ENCODE measurements at regions not wholly inside any gene's neighbourhood (a gene's known extent, or its start where the extent isn't known, plus 50 kb on each side); places are given as distances from the start of the nearest gene placed in this dataset.

- DNase-seq, result no peak
Measured at GRCh38 chr6:40714576-40715564, 127.7 kb upstream of the LRFN2 start.

- DNase-seq, result no peak
Measured at GRCh38 chr6:40714143-40714542, 127.0 kb upstream of the LRFN2 start.

GRCh38 chr6:40713002-40713719 is 126.0 kb upstream of the LRFN2 start:
- DNase-seq, result no peak

- DNase-seq, result no peak
Measured at GRCh38 chr6:40710626-40711330, 123.6 kb upstream of the LRFN2 start.

- DNase-seq, result no peak
Measured at GRCh38 chr6:40708049-40708448, 120.9 kb upstream of the LRFN2 start.

- no peak for DNase-seq
Measured at GRCh38 chr6:40706178-40706577, 119.0 kb upstream of the LRFN2 start.

- DNase-seq, result no peak
Measured at GRCh38 chr6:40705354-40705753, 118.2 kb upstream of the LRFN2 start.

- no peak for DNase-seq
Measured at GRCh38 chr6:40701352-40702007, 114.3 kb upstream of the LRFN2 start.

GRCh38 chr6:40700006-40700580 is 112.9 kb upstream of the LRFN2 start:
- DNase-seq, result no peak

- no peak for DNase-seq
Measured at GRCh38 chr6:40695750-40696415, 108.7 kb upstream of the LRFN2 start.

- DNase-seq, result no peak
Measured at GRCh38 chr6:40695114-40695513, 108.0 kb upstream of the LRFN2 start.

- DNase-seq, result no peak
Measured at GRCh38 chr6:40693768-40694167, 106.6 kb upstream of the LRFN2 start.

GRCh38 chr6:40692337-40692736 is 105.2 kb upstream of the LRFN2 start:
- no peak for DNase-seq

GRCh38 chr6:40689185-40689584 is 102.0 kb upstream of the LRFN2 start:
- no peak for DNase-seq

- DNase-seq, result no peak
Measured at GRCh38 chr6:40688214-40688761, 101.1 kb upstream of the LRFN2 start.

- DNase-seq, result no peak
Measured at GRCh38 chr6:40685862-40686261, 98.7 kb upstream of the LRFN2 start.

- no peak for DNase-seq
Measured at GRCh38 chr6:40681622-40682021, 94.5 kb upstream of the LRFN2 start.

- DNase-seq, result no peak
Measured at GRCh38 chr6:40678941-40679340, 91.8 kb upstream of the LRFN2 start.

GRCh38 chr6:40674170-40674569 is 87.0 kb upstream of the LRFN2 start:
- DNase-seq, result no peak

- no peak for DNase-seq
Measured at GRCh38 chr6:40672087-40672486, 84.9 kb upstream of the LRFN2 start.

- no peak for DNase-seq
Measured at GRCh38 chr6:40671694-40672050, 84.5 kb upstream of the LRFN2 start.
